Activated CD4-positive, alpha-beta T cell treated with anti-CD3 and anti-CD28 coated beads, Interleukin-2, amount 50 U/mL, for 24 hours (primary cell): ENCODE measurements at regions not wholly inside any gene's neighbourhood (a gene's known extent, or its start where the extent isn't known, plus 50 kb on each side); places are given as distances from the start of the nearest gene placed in this dataset.
"Not testable (repeated sequence)": the region's sequence is repeated elsewhere in the genome, so short reads cannot be mapped to it uniquely, and the experiment has no call there.

Source experiments
- DNase-seq, 2 donors: peaks; one replicate each; pipeline ENCODE4 v3.0.0-alpha.2; 2020; ENCODE audit warnings: low read depth in 1 of 2, low spot score in 1 of 2

- DNase-seq = no peak
Observed at GRCh38 chr18:21928925-21929324, 188.3 kb downstream of the MIB1 start.

GRCh38 chr18:21930177-21930576 is 189.6 kb downstream of the MIB1 start:
- DNase-seq = no peak

- no peak for DNase-seq
Observed at GRCh38 chr18:21933931-21934765, 193.6 kb downstream of the MIB1 start.

- no peak for DNase-seq
Observed at GRCh38 chr18:21934766-21935015, 194.1 kb downstream of the MIB1 start.

GRCh38 chr18:21943456-21943855 is 202.9 kb downstream of the MIB1 start:
- DNase-seq = no peak

GRCh38 chr18:21949326-21950015 is 208.9 kb downstream of the MIB1 start:
- DNase-seq = no peak

GRCh38 chr18:21955757-21956652 is 213.4 kb upstream of the GATA6 start:
- peak; percentile 55 to 72 for DNase-seq

- no peak for DNase-seq
Observed at GRCh38 chr18:21958263-21958662, 211.1 kb upstream of the GATA6 start.

- DNase-seq = no peak
Observed at GRCh38 chr18:21958707-21959450, 210.5 kb upstream of the GATA6 start.

GRCh38 chr18:21960189-21960588 is 209.2 kb upstream of the GATA6 start:
- DNase-seq = no peak

- no peak for DNase-seq
Observed at GRCh38 chr18:21963336-21963735, 206.1 kb upstream of the GATA6 start.

GRCh38 chr18:21968338-21968737 is 201.1 kb upstream of the GATA6 start:
- no peak for DNase-seq

GRCh38 chr18:21972281-21972680 is 197.1 kb upstream of the GATA6 start:
- no peak for DNase-seq

GRCh38 chr18:21975954-21976353 is 193.4 kb upstream of the GATA6 start:
- not testable (repeated sequence) for DNase-seq

GRCh38 chr18:21978546-21979170 is 190.7 kb upstream of the GATA6 start:
- no peak for DNase-seq

GRCh38 chr18:21979171-21979560 is 190.2 kb upstream of the GATA6 start:
- DNase-seq = no peak

- DNase-seq = no peak
Observed at GRCh38 chr18:21979759-21980158, 189.6 kb upstream of the GATA6 start.

- DNase-seq = no peak
Observed at GRCh38 chr18:21980744-21981143, 188.6 kb upstream of the GATA6 start.

GRCh38 chr18:21981489-21981888 is 187.9 kb upstream of the GATA6 start:
- DNase-seq = not testable (repeated sequence)

- DNase-seq = no peak
Observed at GRCh38 chr18:21991081-21991534, 178.3 kb upstream of the GATA6 start.

GRCh38 chr18:21991886-21992285 is 177.5 kb upstream of the GATA6 start:
- DNase-seq = no peak
